K562 (cell line): ENCODE measurements at regions not wholly inside any gene's neighbourhood (a gene's known extent, or its start where the extent isn't known, plus 50 kb on each side); places are given as distances from the start of the nearest gene placed in this dataset.

Experiments used
- ATAC-seq: fragments of 200-7000 bp; cut with Tn5 transposase; 3 replicates; pipeline ENCODE4 v1.9.1; 2020; ENCODE audit warnings: moderate library complexity
- BruUV-seq: library from RNA; stranded (reverse); fragments of 400-500 nt; replicated peaks from 2 replicates; lab custom pipeline; 2021; lab: Mats Ljungman, UMichigan
- CTCF ChIA-PET: fragments of 300-600 bp; formaldehyde crosslinking; extraction: SDS; loops from one replicate; lab custom pipeline; 2021; ENCODE audit warnings: low intra/inter-chr PET ratio; lab: Yijun Ruan, JAX
- POLR2A ChIA-PET: fragments of 300-600, 350-650 bp; sonication (Branson Sonifier 250); formaldehyde crosslinking; extraction: SDS; loops from one replicate; lab custom pipeline; 2021; ENCODE audit warnings: antibody characterized with exemption, inconsistent platforms; lab: Yijun Ruan, JAX
- DNase-seq, 4 experiments: peaks; one replicate each; pipeline versions ENCODE4 v3.0.0 to v3.0.0-alpha.2; 2011 to 2018; ENCODE audit warnings: low spot score in 3 of 4, mixed read lengths in 3 of 4; ENCODE audit errors: extremely low read depth in 1 of 4
- FAIRE-seq: peaks from 2 replicates; lab custom pipeline; 2011; peaks lifted over from hg19 to GRCh38; lab: Jason Lieb, UNC
- H2AFZ ChIP-seq: 2 replicates; pipeline ENCODE4 v1.6.0; 2011; ENCODE audit warnings: low read depth, low read length, control low read depth, inconsistent platforms
- H3K27ac ChIP-seq: fragments of 200-600 bp; 3 replicates; pipeline ENCODE4 v1.8.0; 2011; ENCODE audit warnings: low read depth, mild to moderate bottlenecking, control low read depth, inconsistent platforms, low read length, moderate library complexity, mixed read lengths; ENCODE audit errors: extremely low read depth
- H3K27me3 ChIP-seq, 2 experiments: fragments of 300-600 bp in 1 of 2; 2 replicates in 1 of 2; 3 replicates in 1 of 2; pipeline versions ENCODE4 v1.6.0 to v1.8.0; 2011; ENCODE audit warnings: inconsistent platforms in 2 of 2, low read length in 2 of 2, mild to moderate bottlenecking in 1 of 2, mixed read lengths in 1 of 2, moderate library complexity in 1 of 2; ENCODE audit not compliant: control insufficient read depth in 2 of 2, insufficient read depth in 2 of 2
- H3K36me3 ChIP-seq: fragments of 300-600 bp; 3 replicates; pipeline ENCODE4 v1.8.0; 2011; ENCODE audit warnings: mild to moderate bottlenecking, low read length, inconsistent platforms; ENCODE audit not compliant: control insufficient read depth, insufficient read depth
- H3K4me1 ChIP-seq, 2 experiments: fragments of 200-600 bp in 1 of 2; replicated peaks in 1 of 2; 2 replicates in 1 of 2; 3 replicates in 1 of 2; pipeline versions ENCODE4 v1.5.1 to v1.8.0; 2011; ENCODE audit warnings: inconsistent platforms in 2 of 2, low read length in 2 of 2, mild to moderate bottlenecking in 1 of 2, mixed read lengths in 1 of 2, moderate library complexity in 1 of 2; ENCODE audit not compliant: control insufficient read depth in 2 of 2, insufficient read depth in 2 of 2
- H3K4me2 ChIP-seq: 2 replicates; pipeline ENCODE4 v1.6.1; 2011; ENCODE audit warnings: low read length, control low read depth, inconsistent platforms, mixed read lengths; ENCODE audit not compliant: insufficient read depth
- H3K4me3 ChIP-seq: fragments of 200-600 bp; sonication (generic), shearing (Covaris generic); 2 replicates; pipeline ENCODE4 v1.5.1; 2016; ENCODE audit warnings: control low read depth, inconsistent platforms
- H3K79me2 ChIP-seq: fragments of 200-600 bp; 3 replicates; pipeline ENCODE4 v1.8.0; 2011; ENCODE audit warnings: low read length, inconsistent platforms; ENCODE audit not compliant: control insufficient read depth, insufficient read depth
- H3K9ac ChIP-seq, 2 experiments: 2 replicates each; pipeline versions ENCODE4 v1.6.0 to v1.6.1; 2011; ENCODE audit warnings: low read depth in 2 of 2, low read length in 2 of 2, control low read depth in 1 of 2, inconsistent platforms in 1 of 2, mild to moderate bottlenecking in 1 of 2, mixed read lengths in 1 of 2; ENCODE audit not compliant: insufficient read depth in 1 of 2
- H3K9me1 ChIP-seq: one replicate; pipeline ENCODE4 v1.6.0; 2011; ENCODE audit warnings: inconsistent platforms, mild to moderate bottlenecking, low read length, moderate library complexity; ENCODE audit not compliant: control insufficient read depth, insufficient read depth
- H3K9me3 ChIP-seq: replicated peaks from 2 replicates; pipeline ENCODE4 v1.5.1; 2011; ENCODE audit warnings: low read depth, low read length, inconsistent platforms; ENCODE audit not compliant: control insufficient read depth, insufficient read depth
- H4K20me1 ChIP-seq: replicated peaks from 2 replicates; pipeline ENCODE4 v1.6.1; 2011; ENCODE audit warnings: low read length, inconsistent platforms, mixed read lengths; ENCODE audit not compliant: control insufficient read depth, insufficient read depth
- HES1 ChIP-seq: fragments of 450-650 bp; IDR thresholded peaks from 2 replicates; pipeline ENCODE4 v1.6.1; 2016; ENCODE audit warnings: low read depth, mild to moderate bottlenecking, moderate library complexity
- HNRNPL ChIP-seq: fragments of 200-400 bp; formaldehyde crosslinking; IDR thresholded peaks from 2 replicates; pipeline ENCODE4 v1.6.1; 2017; ENCODE audit warnings: low read depth, mild to moderate bottlenecking, low read length
- HNRNPLL ChIP-seq: fragments of 200-400 bp; formaldehyde crosslinking; IDR thresholded peaks from 2 replicates; pipeline ENCODE4 v1.6.1; 2017; ENCODE audit warnings: low read length, low read depth, mild to moderate bottlenecking; ENCODE audit not compliant: poor library complexity, severe bottlenecking
- HSF4 ChIP-seq: fragments of 250-450 bp; sonication (Bioruptor Pico); IDR thresholded peaks from 2 replicates; pipeline ENCODE4 v2.1.2; 2022; ENCODE audit warnings: mild to moderate bottlenecking, moderate library complexity, borderline replicate concordance
- KHSRP ChIP-seq: fragments of 450-650 bp; IDR thresholded peaks from 2 replicates; pipeline ENCODE4 v1.6.1; 2017
- POLR2A ChIP-seq: fragments of 450-650 bp; conservative IDR thresholded peaks from 2 replicates; pipeline ENCODE4 v1.6.1; 2016
- POLR2B ChIP-seq: fragments of 450-650 bp; IDR thresholded peaks from 2 replicates; pipeline ENCODE4 v1.6.1; 2018; ENCODE audit warnings: low read depth; ENCODE audit not compliant: partially characterized antibody
- PPARD ChIP-seq: fragments of 250-450 bp; sonication (Bioruptor Pico); IDR thresholded peaks from 2 replicates; pipeline ENCODE4 v1.8.0; 2022; ENCODE audit warnings: inconsistent platforms, mild to moderate bottlenecking, moderate library complexity
- YBX1 ChIP-seq: fragments of 450-650 bp; IDR thresholded peaks from 2 replicates; pipeline ENCODE4 v1.7.1; 2016; ENCODE audit warnings: mild to moderate bottlenecking
- ZBTB33 ChIP-seq: sonication (generic); formaldehyde crosslinking; IDR thresholded peaks from 2 replicates; pipeline ENCODE4 v1.8.1; 2023; ENCODE audit warnings: mild to moderate bottlenecking, missing genetic modification reagents
- ZFPM2 ChIP-seq: fragments of 250-450 bp; sonication (Bioruptor Pico); IDR thresholded peaks from 2 replicates; pipeline ENCODE4 v1.5.1; 2022; ENCODE audit warnings: mild to moderate bottlenecking
- ZNF224 ChIP-seq: sonication (generic); formaldehyde crosslinking; IDR thresholded peaks from 2 replicates; pipeline ENCODE4 v1.8.0; 2022; ENCODE audit warnings: mild to moderate bottlenecking, missing genetic modification reagents
- ZNF77 ChIP-seq: fragments of 250-450 bp; sonication (Bioruptor Pico); IDR thresholded peaks from 2 replicates; pipeline ENCODE4 v1.5.0; 2020
- ZNF79 ChIP-seq: fragments of 250-450 bp; sonication (Bioruptor Pico); IDR thresholded peaks from 2 replicates; pipeline ENCODE4 v1.4.0; 2020; ENCODE audit warnings: low read depth, mild to moderate bottlenecking, moderate library complexity
- in situ Hi-C: fragments of 300-500 bp; cut with MboI; formaldehyde crosslinking; loops from 4 replicates; pipeline ENCODE4 v1.15.0; 2018; ENCODE audit warnings: inconsistent platforms, mixed read lengths
- intact Hi-C: fragments of 100-400 bp; cut with micrococcal nuclease; formaldehyde crosslinking; loops from 2 replicates; pipeline ENCODE4 v1.14.2; 2022

GRCh38 chr13:76454991-76455390 is 431.2 kb downstream of the KCTD12 start (continued):
- TF ChIP-seq ZNF224 (CRISPR knock-in tag) (no peak), HNRNPLL (no peak), POLR2B (no peak)

GRCh38 chr13:76449716-76450115 is 436.5 kb downstream of the KCTD12 start:
- in situ Hi-C loops (no loop called here), intact Hi-C loops (no loop called here)
- BruUV-seq, result no TSS peak
- Histone ChIP-seq H3K4me3 (no peak overlapping the region), H3K27ac (no peak overlapping the region), H4K20me1 (no peaks in the 10 kb centered on the region), H3K9me1 (no peaks in the 10 kb centered on the region), H3K4me2 (no peak overlapping the region), H2AFZ (no peak overlapping the region), H3K79me2 (no peaks in the 10 kb centered on the region), H3K27me3 (no peaks in the 10 kb centered on the region), H3K36me3 (no peaks in the 10 kb centered on the region), H3K9ac (no peak overlapping the region), H3K4me1 (no peaks in the 10 kb centered on the region), H3K9me3 (no peaks in the 10 kb centered on the region)
- ATAC-seq (no peak), FAIRE-seq (no peak), DNase-seq (no peak)
- CTCF ChIA-PET, result no interaction called here
- POLR2A ChIA-PET, result no interaction called here
- TF ChIP-seq ZBTB33, result no peak
- no peak for TF ChIP-seq ZNF77 (CRISPR knock-in tag)
- no peak for TF ChIP-seq ZFPM2 (CRISPR knock-in tag)
- TF ChIP-seq HSF4 (CRISPR knock-in tag), result no peak
- TF ChIP-seq ZNF79 (CRISPR knock-in tag), result no peak
- no peak for TF ChIP-seq KHSRP
- no peak for TF ChIP-seq HES1
- TF ChIP-seq YBX1, result no peak
- no peak for TF ChIP-seq PPARD
- TF ChIP-seq POLR2A, result no peak
- TF ChIP-seq HNRNPL, result no peak
